ENCODE measurements at regions not wholly inside any gene's neighbourhood (a gene's known extent, or its start where the extent isn't known, plus 50 kb on each side); places are given as distances from the start of the nearest gene placed in this dataset.

- H3K9ac ChIP-seq (ENCODE audit: low read length), result no peak overlapping the region
- H3K36me3 ChIP-seq (ENCODE audit: control insufficient read depth in 1 of 2, insufficient read depth in 2 of 2, low read length in 2 of 2), result no peaks in the 10 kb centered on the region
- no peak for ATAC-seq
- no peaks in the 10 kb centered on the region for H3K4me1 ChIP-seq (ENCODE audit: control insufficient read depth in 1 of 2, insufficient read depth in 2 of 2, low read length in 2 of 2)
- POLR2A ChIA-PET, result no interaction called here
- H4K20me1 ChIP-seq (ENCODE audit: insufficient read depth), result no peaks in the 10 kb centered on the region
- intact Hi-C loops (cut with micrococcal nuclease), result no loop called here
- no peaks in the 10 kb centered on the region for H3K9me3 ChIP-seq (ENCODE audit: control insufficient read depth in 1 of 2, insufficient read depth in 1 of 2, low read depth in 1 of 2, low read length in 2 of 2)
- DNase-seq (ENCODE audit: low read depth, low spot score), result no peak
- no peaks in the 10 kb centered on the region for H3K9me2 ChIP-seq (ENCODE audit: insufficient read depth)
- CTCF ChIA-PET, result no interaction called here
- no peaks in the 10 kb centered on the region for H3K27me3 ChIP-seq (ENCODE audit: insufficient read depth, low read length)
- no peaks in the 10 kb centered on the region for H3K79me2 ChIP-seq (ENCODE audit: insufficient read depth, low read length)
- RAD21 ChIA-PET (ENCODE audit: low non-redundant PET in 1 of 2, low total read pairs in 2 of 2, uncharacterized antibody in 2 of 2, unreplicated experiment in 2 of 2), result no interaction called here
- no peak for TF ChIP-seq EZH2phosphoT487 (IDR thresholded peaks at IDR 0.05; ENCODE audit: borderline replicate concordance)
- no peak for TF ChIP-seq POLR2AphosphoS5 (IDR thresholded peaks at IDR 0.05; ENCODE audit: low read depth, low read length)
- TF ChIP-seq, protein P1, sequence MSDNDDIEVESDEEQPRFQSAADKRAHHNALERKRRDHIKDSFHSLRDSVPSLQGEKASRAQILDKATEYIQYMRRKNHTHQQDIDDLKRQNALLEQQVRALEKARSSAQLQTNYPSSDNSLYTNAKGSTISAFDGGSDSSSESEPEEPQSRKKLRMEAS (IDR thresholded peaks at IDR 0.05), result no peak
- no peak for TF ChIP-seq ZNF274 (IDR thresholded peaks at IDR 0.05; ENCODE audit: low read depth, low read length)
- no peak for TF ChIP-seq JUND (IDR thresholded peaks at IDR 0.05)
- H3K4me3 ChIP-seq (replicated peaks in 1 of 2; ENCODE audit: low read depth in 1 of 2, low read length in 2 of 2), result no peak overlapping the region
- no peak overlapping the region for H3K4me2 ChIP-seq (ENCODE audit: low read length)
- no TSS peak for BruUV-seq (replicated peaks)
- no peak overlapping the region for H3K27ac ChIP-seq (ENCODE audit: low read depth, low read length)
- no peak overlapping the region for H2AFZ ChIP-seq (ENCODE audit: low read depth, low read length, poor library complexity, severe bottlenecking)
Observed at GRCh38 chr3:146712806-146713205, 107.7 kb upstream of the PLSCR5 start.

- DNase-seq (ENCODE audit: low read depth, low spot score) (no peak), ATAC-seq (no peak)
- H3K27me3 ChIP-seq (ENCODE audit: insufficient read depth, low read length), result no peaks in the 10 kb centered on the region
- POLR2A ChIA-PET, result no interaction called here
- H3K4me3 ChIP-seq (replicated peaks in 1 of 2; ENCODE audit: low read depth in 1 of 2, low read length in 2 of 2), result no peak overlapping the region
- RAD21 ChIA-PET (ENCODE audit: low non-redundant PET in 1 of 2, low total read pairs in 2 of 2, uncharacterized antibody in 2 of 2, unreplicated experiment in 2 of 2), result no interaction called here
- H3K4me1 ChIP-seq (ENCODE audit: control insufficient read depth in 1 of 2, insufficient read depth in 2 of 2, low read length in 2 of 2), result no peaks in the 10 kb centered on the region
- BruUV-seq (replicated peaks), result no TSS peak
- H3K9ac ChIP-seq (ENCODE audit: low read length), result no peak overlapping the region
- no peaks in the 10 kb centered on the region for H3K79me2 ChIP-seq (ENCODE audit: insufficient read depth, low read length)
- H2AFZ ChIP-seq (ENCODE audit: low read depth, low read length, poor library complexity, severe bottlenecking), result no peak overlapping the region
- no peaks in the 10 kb centered on the region for H3K9me2 ChIP-seq (ENCODE audit: insufficient read depth)
- no peaks in the 10 kb centered on the region for H4K20me1 ChIP-seq (ENCODE audit: insufficient read depth)
- no peaks in the 10 kb centered on the region for H3K9me3 ChIP-seq (ENCODE audit: control insufficient read depth in 1 of 2, insufficient read depth in 1 of 2, low read depth in 1 of 2, low read length in 2 of 2)
- no peak overlapping the region for H3K4me2 ChIP-seq (ENCODE audit: low read length)
- CTCF ChIA-PET, result no interaction called here
- no peaks in the 10 kb centered on the region for H3K36me3 ChIP-seq (ENCODE audit: control insufficient read depth in 1 of 2, insufficient read depth in 2 of 2, low read length in 2 of 2)
- H3K27ac ChIP-seq (ENCODE audit: low read depth, low read length), result no peak overlapping the region
- intact Hi-C loops (cut with micrococcal nuclease), result no loop called here
- TF ChIP-seq SP1 (IDR thresholded peaks at IDR 0.05; ENCODE audit: low read depth) (no peak), EGR1 (IDR thresholded peaks at IDR 0.05; ENCODE audit: low read depth) (no peak), ATF3 (IDR thresholded peaks at IDR 0.05) (no peak), SIN3A (IDR thresholded peaks at IDR 0.05; ENCODE audit: low read depth) (no peak), EZH2phosphoT487 (IDR thresholded peaks at IDR 0.05; ENCODE audit: borderline replicate concordance) (no peak), EZH2 (IDR thresholded peaks at IDR 0.05) (no peak), POLR2A (IDR thresholded peaks at IDR 0.05; ENCODE audit: borderline replicate concordance, extremely low read depth, insufficient read depth, insufficient read length) (no peak), FOSL1 (IDR thresholded peaks at IDR 0.05; ENCODE audit: low read depth) (no peak), CBX3 (IDR thresholded peaks at IDR 0.05; ENCODE audit: low read depth) (no peak), RAD21 (IDR thresholded peaks at IDR 0.05; ENCODE audit: low read depth) (no peak), ZNF274 (IDR thresholded peaks at IDR 0.05; ENCODE audit: low read depth, low read length) (no peak), POLR2AphosphoS5 (IDR thresholded peaks at IDR 0.05; ENCODE audit: low read depth, low read length) (no peak), CEBPB (IDR thresholded peaks at IDR 0.05; ENCODE audit: low read depth) (no peak), TCF7L2 (IDR thresholded peaks at IDR 0.05; ENCODE audit: borderline replicate concordance, extremely low read depth, insufficient read depth, insufficient read length) (no peak), ZFX (IDR thresholded peaks at IDR 0.05) (no peak)
- TF ChIP-seq, protein P1 (IDR thresholded peaks at IDR 0.05), result no peak
- TF ChIP-seq, protein P2, sequence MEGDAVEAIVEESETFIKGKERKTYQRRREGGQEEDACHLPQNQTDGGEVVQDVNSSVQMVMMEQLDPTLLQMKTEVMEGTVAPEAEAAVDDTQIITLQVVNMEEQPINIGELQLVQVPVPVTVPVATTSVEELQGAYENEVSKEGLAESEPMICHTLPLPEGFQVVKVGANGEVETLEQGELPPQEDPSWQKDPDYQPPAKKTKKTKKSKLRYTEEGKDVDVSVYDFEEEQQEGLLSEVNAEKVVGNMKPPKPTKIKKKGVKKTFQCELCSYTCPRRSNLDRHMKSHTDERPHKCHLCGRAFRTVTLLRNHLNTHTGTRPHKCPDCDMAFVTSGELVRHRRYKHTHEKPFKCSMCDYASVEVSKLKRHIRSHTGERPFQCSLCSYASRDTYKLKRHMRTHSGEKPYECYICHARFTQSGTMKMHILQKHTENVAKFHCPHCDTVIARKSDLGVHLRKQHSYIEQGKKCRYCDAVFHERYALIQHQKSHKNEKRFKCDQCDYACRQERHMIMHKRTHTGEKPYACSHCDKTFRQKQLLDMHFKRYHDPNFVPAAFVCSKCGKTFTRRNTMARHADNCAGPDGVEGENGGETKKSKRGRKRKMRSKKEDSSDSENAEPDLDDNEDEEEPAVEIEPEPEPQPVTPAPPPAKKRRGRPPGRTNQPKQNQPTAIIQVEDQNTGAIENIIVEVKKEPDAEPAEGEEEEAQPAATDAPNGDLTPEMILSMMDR (IDR thresholded peaks at IDR 0.05 in 2 of 3, conservative IDR thresholded peaks at IDR 0.05 in 1 of 3; ENCODE audit: borderline replicate concordance in 1 of 3, insufficient read depth in 1 of 3, low read depth in 2 of 3, low read length in 2 of 3), result no peak
Observed at GRCh38 chr3:146709969-146710368, 104.8 kb upstream of the PLSCR5 start.
